GM13977 (cell line): ENCODE measurements at regions not wholly inside any gene's neighbourhood (a gene's known extent, or its start where the extent isn't known, plus 50 kb on each side); places are given as distances from the start of the nearest gene placed in this dataset.
"Not testable (repeated sequence)": the region's sequence is repeated elsewhere in the genome, so short reads cannot be mapped to it uniquely, and the experiment has no call there.

Experiments used
- DNase-seq: peaks from one replicate; pipeline ENCODE4 v3.0.0; 2012; ENCODE audit warnings: low spot score
- CTCF ChIP-seq: IDR thresholded peaks from 2 replicates; pipeline ENCODE4 v1.5.1; 2012; ENCODE audit warnings: mild to moderate bottlenecking, control low read depth; ENCODE audit not compliant: insufficient read depth; ENCODE audit errors: extremely low read depth, missing control alignments
- in situ Hi-C: fragments of 300-500 bp; cut with MboI; formaldehyde crosslinking; loops from one replicate; pipeline ENCODE4 v1.12.0; 2022; ENCODE audit warnings: low sequenced_read_pairs, low pct_unique_long_range_greater_than_20kb, mixed read lengths, inconsistent platforms; ENCODE audit not compliant: unreplicated experiment

GRCh38 chr9:25017779-25018178 lies 472.1 kb upstream of the IZUMO3 start:
- DNase-seq = no peak
- TF ChIP-seq CTCF = no peak
- in situ Hi-C loops = no loop called here

DNA sequence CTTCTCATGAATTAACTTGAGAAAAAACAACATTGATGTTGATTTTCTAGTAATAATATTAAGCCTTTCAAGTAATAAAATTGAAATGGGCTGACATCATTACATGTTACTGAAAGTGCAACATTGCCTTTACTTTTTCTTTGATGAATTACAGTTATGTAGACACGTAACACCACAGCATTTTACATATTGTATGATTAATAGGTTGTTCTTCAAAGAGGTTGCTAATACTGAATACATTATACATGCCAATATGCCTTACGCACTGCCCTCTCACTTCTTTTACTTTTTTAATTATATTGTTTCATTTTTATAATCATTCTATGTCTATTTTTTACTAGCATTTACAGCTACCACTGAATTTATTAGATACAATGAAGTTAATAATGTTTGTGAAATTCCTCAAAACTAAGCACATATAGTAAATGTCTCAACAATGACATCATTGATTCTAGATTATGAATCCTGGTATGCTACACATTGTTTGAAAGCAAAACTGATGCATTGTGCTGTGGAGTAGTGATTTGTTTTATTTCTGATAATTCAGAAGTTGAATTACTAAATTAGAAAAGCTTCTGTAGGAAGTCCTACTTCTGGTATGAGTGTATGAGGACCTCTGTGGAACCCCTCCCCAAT lies 464.4 kb upstream of the IZUMO3 start:
- in situ Hi-C loops = no loop called here
- DNase-seq = no peak
- no peak for TF ChIP-seq CTCF

DNA sequence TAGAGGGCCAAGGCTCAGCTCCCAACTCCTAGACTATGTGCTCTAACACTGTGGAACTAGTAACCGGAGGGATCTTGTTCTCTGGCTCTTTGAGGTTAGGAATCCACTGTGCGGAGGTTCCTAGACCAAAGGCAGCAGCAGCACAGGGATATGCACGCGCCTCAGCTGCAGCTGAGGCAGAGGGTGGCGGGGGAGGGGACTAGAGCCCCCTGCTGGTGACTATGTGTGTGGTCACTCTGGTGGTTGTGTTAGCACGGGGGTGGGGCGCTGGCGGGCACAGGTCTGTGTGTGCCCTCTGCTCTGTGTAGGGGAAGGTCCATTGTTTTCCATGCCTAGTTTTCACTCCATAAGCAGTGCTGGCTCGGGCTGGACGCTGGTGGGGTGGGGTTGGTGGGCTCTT lies 458.0 kb upstream of the IZUMO3 start:
- peak; percentile 40 for TF ChIP-seq CTCF
- DNase-seq = peak; percentile 7
- in situ Hi-C loops = no loop called here

DNA sequence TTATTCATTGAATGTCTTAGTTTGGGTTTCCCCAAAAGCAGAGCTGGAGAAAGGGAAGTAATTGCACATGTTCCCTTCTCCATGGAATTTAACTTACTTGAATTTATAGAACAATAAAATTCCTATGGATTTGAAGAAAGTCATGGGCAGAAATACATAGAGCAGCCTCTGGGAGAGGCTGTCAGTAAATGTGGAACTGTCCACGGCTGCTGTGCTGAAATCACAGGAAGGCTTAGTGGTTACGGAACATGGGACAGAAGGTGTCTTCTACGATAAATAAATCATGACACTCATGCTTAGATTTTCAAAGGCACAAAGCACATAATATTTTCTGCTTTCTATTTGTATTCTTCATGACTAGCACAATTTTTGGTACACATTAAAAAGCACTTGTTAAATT lies 440.6 kb upstream of the IZUMO3 start:
- in situ Hi-C loops = no loop called here
- no peak for DNase-seq
- no peak for TF ChIP-seq CTCF

DNA sequence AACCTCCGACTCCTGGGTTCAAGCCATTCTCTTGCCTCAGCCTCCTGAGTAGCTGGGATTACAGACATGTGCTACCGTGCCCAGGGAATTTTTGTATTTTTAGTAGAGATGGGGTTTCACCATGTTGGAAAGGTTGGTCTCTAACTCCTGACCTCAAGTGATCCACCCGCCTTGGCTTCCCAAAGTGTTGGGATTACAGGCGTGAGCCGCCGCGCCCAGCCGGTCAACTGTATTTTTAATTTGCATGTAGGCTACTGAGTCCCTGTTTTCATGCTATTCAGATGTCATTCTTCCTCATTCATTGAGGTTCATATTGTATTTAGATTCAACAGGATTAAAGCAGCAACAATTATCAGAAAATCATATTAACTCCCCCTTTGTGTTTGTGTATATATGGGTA lies 425.1 kb upstream of the IZUMO3 start:
- in situ Hi-C loops, DNase-seq: not testable (repeated sequence)

DNA sequence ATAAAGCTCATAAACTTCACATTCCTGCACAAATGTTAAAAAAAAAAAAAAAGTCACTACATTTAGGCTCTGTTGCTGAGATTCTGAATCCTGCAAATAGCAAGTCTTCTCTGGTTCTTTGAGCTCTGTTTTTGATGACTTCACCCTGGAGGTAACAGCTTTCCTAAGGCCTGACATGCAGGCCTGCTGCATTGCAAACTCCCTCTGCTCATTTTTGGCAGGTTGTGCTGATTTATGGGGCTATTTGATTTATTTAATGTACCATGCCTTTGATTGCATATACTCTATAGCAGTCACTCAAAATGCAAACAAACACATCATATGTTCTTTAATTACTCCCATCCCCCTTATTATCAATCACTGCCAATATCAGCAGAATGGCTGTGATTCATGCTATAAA lies 416.1 kb upstream of the IZUMO3 start:
- in situ Hi-C loops = no loop called here
- no peak for DNase-seq
- no peak for TF ChIP-seq CTCF

GRCh38 chr9:24953070-24953469 lies 407.4 kb upstream of the IZUMO3 start:
- in situ Hi-C loops = no loop called here
- TF ChIP-seq CTCF = no peak
- no peak for DNase-seq
